ENCODE measurements at regions not wholly inside any gene's neighbourhood (a gene's known extent, or its start where the extent isn't known, plus 50 kb on each side); places are given as distances from the start of the nearest gene placed in this dataset.

- Mint-ChIP-seq H3K9me3 (peaks cover 3% of the 10 kb centered on the region), H3K27me3 (ENCODE audit: low read depth) (no peaks in the 10 kb centered on the region), H3K36me3 (no peaks in the 10 kb centered on the region), H3K4me1 (no peaks in the 10 kb centered on the region), H3K27ac (no peak overlapping the region), H3K4me3 (no peak overlapping the region)
- DNase-seq (ENCODE audit: low spot score in 2 of 2, unreplicated experiment in 2 of 2): no peak
- TF ChIP-seq, protein P1, sequence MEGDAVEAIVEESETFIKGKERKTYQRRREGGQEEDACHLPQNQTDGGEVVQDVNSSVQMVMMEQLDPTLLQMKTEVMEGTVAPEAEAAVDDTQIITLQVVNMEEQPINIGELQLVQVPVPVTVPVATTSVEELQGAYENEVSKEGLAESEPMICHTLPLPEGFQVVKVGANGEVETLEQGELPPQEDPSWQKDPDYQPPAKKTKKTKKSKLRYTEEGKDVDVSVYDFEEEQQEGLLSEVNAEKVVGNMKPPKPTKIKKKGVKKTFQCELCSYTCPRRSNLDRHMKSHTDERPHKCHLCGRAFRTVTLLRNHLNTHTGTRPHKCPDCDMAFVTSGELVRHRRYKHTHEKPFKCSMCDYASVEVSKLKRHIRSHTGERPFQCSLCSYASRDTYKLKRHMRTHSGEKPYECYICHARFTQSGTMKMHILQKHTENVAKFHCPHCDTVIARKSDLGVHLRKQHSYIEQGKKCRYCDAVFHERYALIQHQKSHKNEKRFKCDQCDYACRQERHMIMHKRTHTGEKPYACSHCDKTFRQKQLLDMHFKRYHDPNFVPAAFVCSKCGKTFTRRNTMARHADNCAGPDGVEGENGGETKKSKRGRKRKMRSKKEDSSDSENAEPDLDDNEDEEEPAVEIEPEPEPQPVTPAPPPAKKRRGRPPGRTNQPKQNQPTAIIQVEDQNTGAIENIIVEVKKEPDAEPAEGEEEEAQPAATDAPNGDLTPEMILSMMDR (IDR thresholded peaks at IDR 0.05; ENCODE audit: unreplicated experiment): no peak
Observed at GRCh38 chr5:121399879-121400278, 451.8 kb upstream of the FTMT start.

DNA sequence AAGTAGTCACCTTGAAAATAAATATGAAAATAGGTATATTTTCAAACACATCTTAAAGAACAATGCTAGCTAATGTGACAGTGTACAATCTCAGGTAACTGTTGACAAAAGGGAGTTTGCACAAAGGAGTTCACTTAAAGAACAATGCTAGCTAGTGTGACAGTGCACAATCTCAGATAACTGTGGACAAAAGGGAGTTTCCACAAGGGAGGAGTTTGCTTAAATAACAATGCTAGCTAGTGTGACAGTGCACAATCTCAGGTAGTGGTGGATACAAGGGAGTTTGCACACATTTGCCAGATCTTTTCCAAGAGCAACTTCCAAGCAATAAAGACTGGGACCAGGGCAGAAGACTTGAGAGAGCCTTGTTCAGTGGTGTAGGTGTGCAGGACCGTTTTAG is 442.9 kb upstream of the FTMT start:
- Mint-ChIP-seq H3K27ac (no peak overlapping the region), H3K4me3 (no peak overlapping the region), H3K4me1 (peaks cover 2% of the 10 kb centered on the region), H3K36me3 (no peaks in the 10 kb centered on the region), H3K9me3 (no peaks in the 10 kb centered on the region), H3K27me3 (ENCODE audit: low read depth) (no peaks in the 10 kb centered on the region)
- no peak for DNase-seq (ENCODE audit: low spot score in 2 of 2, unreplicated experiment in 2 of 2)
- TF ChIP-seq, protein P1 (IDR thresholded peaks at IDR 0.05; ENCODE audit: unreplicated experiment): no peak

- DNase-seq (ENCODE audit: low spot score in 2 of 2, unreplicated experiment in 2 of 2): no peak
- Mint-ChIP-seq H3K27ac (no peak overlapping the region), H3K9me3 (no peaks in the 10 kb centered on the region), H3K4me3 (no peak overlapping the region), H3K27me3 (ENCODE audit: low read depth) (peaks cover 1% of the 10 kb centered on the region), H3K36me3 (no peaks in the 10 kb centered on the region), H3K4me1 (peaks cover under 1% of the 10 kb centered on the region)
- TF ChIP-seq, protein P1 (IDR thresholded peaks at IDR 0.05; ENCODE audit: unreplicated experiment): no peak
Observed at GRCh38 chr5:121415270-121415669, 436.4 kb upstream of the FTMT start.

GRCh38 chr5:121421646-121422045 is 430.0 kb upstream of the FTMT start:
- no peak overlapping the region for H3K4me3 Mint-ChIP-seq

GRCh38 chr5:121424976-121425375 is 426.7 kb upstream of the FTMT start:
- no peak overlapping the region for H3K4me3 Mint-ChIP-seq
- H3K9me3 Mint-ChIP-seq: peaks cover 3% of the 10 kb centered on the region
- no peaks in the 10 kb centered on the region for H3K27me3 Mint-ChIP-seq (ENCODE audit: low read depth)
- no peak for DNase-seq (ENCODE audit: low spot score in 2 of 2, unreplicated experiment in 2 of 2)
- no peak overlapping the region for H3K27ac Mint-ChIP-seq
- H3K36me3 Mint-ChIP-seq: no peaks in the 10 kb centered on the region
- peaks cover 9% of the 10 kb centered on the region for H3K4me1 Mint-ChIP-seq
- TF ChIP-seq, protein P1 (IDR thresholded peaks at IDR 0.05; ENCODE audit: unreplicated experiment): no peak

More at GRCh38 chr5:121421646-121422045, 430.0 kb upstream of the FTMT start:
- Mint-ChIP-seq H3K27ac (peak overlapping the region; percentile 45), H3K4me1 (peaks cover 9% of the 10 kb centered on the region), H3K36me3 (no peaks in the 10 kb centered on the region), H3K27me3 (ENCODE audit: low read depth) (peaks cover 1% of the 10 kb centered on the region), H3K9me3 (no peaks in the 10 kb centered on the region)
- DNase-seq (ENCODE audit: low spot score in 2 of 2, unreplicated experiment in 2 of 2): no peak
- TF ChIP-seq, protein P1 (IDR thresholded peaks at IDR 0.05; ENCODE audit: unreplicated experiment): no peak

DNA sequence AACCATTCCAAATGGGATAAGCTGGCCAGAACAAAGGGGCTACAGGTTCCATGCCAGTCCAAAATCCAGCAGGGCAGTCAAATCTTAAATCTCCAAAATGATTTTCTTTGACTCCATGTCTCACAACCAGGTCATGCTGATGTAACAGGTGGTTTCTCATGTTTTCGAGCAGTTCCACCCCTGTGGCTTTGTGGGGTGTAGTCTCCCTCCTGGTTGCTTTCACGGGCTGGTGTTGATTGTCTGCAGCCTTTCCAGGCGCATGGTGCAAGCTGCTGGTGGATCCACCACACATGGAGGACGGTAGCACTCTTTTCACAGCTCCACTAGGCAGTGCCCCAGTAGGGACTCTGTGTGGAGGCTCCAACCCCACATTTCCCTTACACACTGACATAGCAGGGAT is 425.5 kb upstream of the FTMT start:
- Mint-ChIP-seq H3K4me3 (no peak overlapping the region), H3K27me3 (ENCODE audit: low read depth) (no peaks in the 10 kb centered on the region), H3K36me3 (no peaks in the 10 kb centered on the region), H3K9me3 (peaks cover 8% of the 10 kb centered on the region), H3K4me1 (peaks cover 15% of the 10 kb centered on the region), H3K27ac (no peak overlapping the region)
- TF ChIP-seq, protein P1 (IDR thresholded peaks at IDR 0.05; ENCODE audit: unreplicated experiment): no peak
- no peak for DNase-seq (ENCODE audit: low spot score in 2 of 2, unreplicated experiment in 2 of 2)

Data from mesothelial cell of epicardium (in vitro differentiated cells).